ENCODE measurements at regions not wholly inside any gene's neighbourhood (a gene's known extent, or its start where the extent isn't known, plus 50 kb on each side); places are given as distances from the start of the nearest gene placed in this dataset.

GRCh38 chr6:166075186-166075585 is 92.5 kb downstream of the TBXT start (continued):
- TF ChIP-seq STAT1 (IDR thresholded peaks at IDR 0.05; ENCODE audit: unreplicated experiment), result no peak
- no peak for TF ChIP-seq REST (IDR thresholded peaks at IDR 0.05; ENCODE audit: unreplicated experiment)
- no peak for TF ChIP-seq JUNB (IDR thresholded peaks at IDR 0.05; ENCODE audit: unreplicated experiment)
- TF ChIP-seq CREB1 (CRISPR knock-in tag; IDR thresholded peaks at IDR 0.05; ENCODE audit: low read depth), result no peak
- no peak for TF ChIP-seq ZNF114 (CRISPR knock-in tag; IDR thresholded peaks at IDR 0.05)
- TF ChIP-seq, protein P1, sequence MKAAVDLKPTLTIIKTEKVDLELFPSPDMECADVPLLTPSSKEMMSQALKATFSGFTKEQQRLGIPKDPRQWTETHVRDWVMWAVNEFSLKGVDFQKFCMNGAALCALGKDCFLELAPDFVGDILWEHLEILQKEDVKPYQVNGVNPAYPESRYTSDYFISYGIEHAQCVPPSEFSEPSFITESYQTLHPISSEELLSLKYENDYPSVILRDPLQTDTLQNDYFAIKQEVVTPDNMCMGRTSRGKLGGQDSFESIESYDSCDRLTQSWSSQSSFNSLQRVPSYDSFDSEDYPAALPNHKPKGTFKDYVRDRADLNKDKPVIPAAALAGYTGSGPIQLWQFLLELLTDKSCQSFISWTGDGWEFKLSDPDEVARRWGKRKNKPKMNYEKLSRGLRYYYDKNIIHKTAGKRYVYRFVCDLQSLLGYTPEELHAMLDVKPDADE (IDR thresholded peaks at IDR 0.05), result no peak
- TF ChIP-seq, protein P2, sequence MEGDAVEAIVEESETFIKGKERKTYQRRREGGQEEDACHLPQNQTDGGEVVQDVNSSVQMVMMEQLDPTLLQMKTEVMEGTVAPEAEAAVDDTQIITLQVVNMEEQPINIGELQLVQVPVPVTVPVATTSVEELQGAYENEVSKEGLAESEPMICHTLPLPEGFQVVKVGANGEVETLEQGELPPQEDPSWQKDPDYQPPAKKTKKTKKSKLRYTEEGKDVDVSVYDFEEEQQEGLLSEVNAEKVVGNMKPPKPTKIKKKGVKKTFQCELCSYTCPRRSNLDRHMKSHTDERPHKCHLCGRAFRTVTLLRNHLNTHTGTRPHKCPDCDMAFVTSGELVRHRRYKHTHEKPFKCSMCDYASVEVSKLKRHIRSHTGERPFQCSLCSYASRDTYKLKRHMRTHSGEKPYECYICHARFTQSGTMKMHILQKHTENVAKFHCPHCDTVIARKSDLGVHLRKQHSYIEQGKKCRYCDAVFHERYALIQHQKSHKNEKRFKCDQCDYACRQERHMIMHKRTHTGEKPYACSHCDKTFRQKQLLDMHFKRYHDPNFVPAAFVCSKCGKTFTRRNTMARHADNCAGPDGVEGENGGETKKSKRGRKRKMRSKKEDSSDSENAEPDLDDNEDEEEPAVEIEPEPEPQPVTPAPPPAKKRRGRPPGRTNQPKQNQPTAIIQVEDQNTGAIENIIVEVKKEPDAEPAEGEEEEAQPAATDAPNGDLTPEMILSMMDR (conservative IDR thresholded peaks at IDR 0.05; ENCODE audit: low read depth in 2 of 2), result no peak

- Histone ChIP-seq H3K4me3 (no peak overlapping the region), H3K27ac (ENCODE audit: low read depth) (no peak overlapping the region), H2AFZ (no peak overlapping the region), H3K79me2 (replicated peaks; ENCODE audit: insufficient read depth) (no peaks in the 10 kb centered on the region), H3K4me1 (ENCODE audit: insufficient read depth) (no peaks in the 10 kb centered on the region), H3F3A (replicated peaks; ENCODE audit: low read depth) (no peaks in the 10 kb centered on the region), H3K27me3 (ENCODE audit: insufficient read depth) (no peaks in the 10 kb centered on the region), H3K4me2 (no peak overlapping the region), H4K20me1 (replicated peaks; ENCODE audit: insufficient read depth) (no peaks in the 10 kb centered on the region), H3K9me2 (ENCODE audit: insufficient read depth) (no peaks in the 10 kb centered on the region), H3K36me3 (ENCODE audit: insufficient read depth) (no peaks in the 10 kb centered on the region)
- no peak for TF ChIP-seq JUNB (IDR thresholded peaks at IDR 0.05; ENCODE audit: unreplicated experiment)
- peaks cover 3% of the 10 kb centered on the region; the same call in 1 of the 3 replicates for H3K9me3 Mint-ChIP-seq
- DNase-seq (ENCODE audit: low spot score) (no peak), ATAC-seq (no peak)
- no peaks in the 10 kb centered on the region for H3K4me1 Mint-ChIP-seq
- no peak overlapping the region for H3K27ac Mint-ChIP-seq
- no peaks in the 10 kb centered on the region; the same call in 2 of the 3 replicates for H3K36me3 Mint-ChIP-seq (ENCODE audit: low read depth)
- no peaks in the 10 kb centered on the region for H3K27me3 Mint-ChIP-seq (ENCODE audit: insufficient read depth, low read depth, poor library complexity)
- no peak overlapping the region for H3K4me3 Mint-ChIP-seq
Observed at GRCh38 chr6:166073082-166073481, 94.6 kb downstream of the TBXT start.

- DNase-seq (ENCODE audit: low spot score) (no peak), ATAC-seq (no peak)
- H3K4me3 Mint-ChIP-seq, result no peak overlapping the region
- no peaks in the 10 kb centered on the region for H3K27me3 Mint-ChIP-seq (ENCODE audit: insufficient read depth, low read depth, poor library complexity)
- Histone ChIP-seq H3K36me3 (ENCODE audit: insufficient read depth) (no peaks in the 10 kb centered on the region), H3K27ac (ENCODE audit: low read depth) (no peak overlapping the region), H3K27me3 (ENCODE audit: insufficient read depth) (no peaks in the 10 kb centered on the region), H2AFZ (no peak overlapping the region), H3K4me3 (no peak overlapping the region), H3F3A (replicated peaks; ENCODE audit: low read depth) (no peaks in the 10 kb centered on the region), H3K4me1 (ENCODE audit: insufficient read depth) (no peaks in the 10 kb centered on the region), H3K4me2 (no peak overlapping the region), H3K79me2 (replicated peaks; ENCODE audit: insufficient read depth) (no peaks in the 10 kb centered on the region), H3K9me2 (ENCODE audit: insufficient read depth) (no peaks in the 10 kb centered on the region), H4K20me1 (replicated peaks; ENCODE audit: insufficient read depth) (no peaks in the 10 kb centered on the region)
- H3K27ac Mint-ChIP-seq, result no peak overlapping the region
- H3K36me3 Mint-ChIP-seq (ENCODE audit: low read depth), result peaks cover 4% of the 10 kb centered on the region; the same call in 1 of the 3 replicates
- peaks cover 13% of the 10 kb centered on the region for H3K9me3 Mint-ChIP-seq
- H3K4me1 Mint-ChIP-seq, result no peaks in the 10 kb centered on the region
- no peak for TF ChIP-seq REST (IDR thresholded peaks at IDR 0.05; ENCODE audit: unreplicated experiment)
- no peak for TF ChIP-seq EZH2 (IDR thresholded peaks at IDR 0.05; ENCODE audit: low read depth, unreplicated experiment)
- TF ChIP-seq, protein P1 (IDR thresholded peaks at IDR 0.05), result no peak
- TF ChIP-seq CREB1 (CRISPR knock-in tag; IDR thresholded peaks at IDR 0.05; ENCODE audit: low read depth), result no peak
- TF ChIP-seq NANOG (IDR thresholded peaks at IDR 0.05; ENCODE audit: borderline replicate concordance), result no peak
- no peak for TF ChIP-seq ZNF331 (CRISPR knock-in tag; IDR thresholded peaks at IDR 0.05; ENCODE audit: low read depth)
Observed at GRCh38 chr6:166068768-166069167, 98.9 kb downstream of the TBXT start.

Data from GM23338 (cell line).